ENCODE measurements at regions not wholly inside any gene's neighbourhood (a gene's known extent, or its start where the extent isn't known, plus 50 kb on each side); places are given as distances from the start of the nearest gene placed in this dataset.

DNA sequence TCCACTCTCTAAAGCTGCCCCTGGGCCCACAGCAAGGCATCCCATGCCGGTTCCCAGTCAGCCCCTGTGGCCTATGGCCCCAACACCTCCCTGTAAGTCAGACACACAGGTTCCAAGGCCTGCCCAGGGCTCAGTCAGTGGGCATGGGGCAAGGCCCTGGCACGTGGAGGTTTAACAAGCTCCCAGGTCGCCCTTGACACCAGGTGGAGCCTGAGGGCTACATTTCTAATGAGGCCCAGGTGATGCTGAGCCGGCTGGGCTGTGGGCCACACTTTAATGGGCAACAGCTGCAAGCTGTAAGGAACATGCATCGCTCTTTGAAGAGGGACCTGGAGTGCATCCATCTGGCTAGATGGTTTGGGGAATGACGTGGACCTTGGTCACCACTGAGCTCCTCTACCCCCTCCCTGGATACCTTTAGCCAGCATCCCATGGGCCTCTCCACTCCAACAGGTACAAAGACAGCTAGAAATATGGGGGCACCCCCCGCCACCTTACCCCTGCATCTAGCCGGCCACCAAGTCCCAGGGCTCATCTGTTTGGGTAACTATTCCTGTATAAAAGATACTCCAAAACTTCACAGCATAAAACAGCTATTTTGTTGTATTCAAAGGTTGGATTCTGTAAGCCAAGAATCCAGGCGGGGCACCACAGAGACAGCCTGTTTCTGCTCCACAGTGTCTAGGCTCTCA is 122.5 kb downstream of the OAT start:
- peak; percentile 46 for DNase-seq (ENCODE audit: low spot score)
- no peak overlapping the region for H3K4me3 ChIP-seq
- H3K27ac ChIP-seq (ENCODE audit: low read depth) = no peak overlapping the region
- H4K20me1 ChIP-seq (replicated peaks; ENCODE audit: insufficient read depth) = no peaks in the 10 kb centered on the region
- H3K79me2 ChIP-seq (replicated peaks; ENCODE audit: insufficient read depth) = no peaks in the 10 kb centered on the region
- TF ChIP-seq CTCF (conservative IDR thresholded peaks at IDR 0.05; ENCODE audit: low read depth in 2 of 2) (peak; percentile 23 to 69; a peak in 3 of 4 replicates), CREB1 (CRISPR knock-in tag; IDR thresholded peaks at IDR 0.05; ENCODE audit: low read depth) (no peak)
- H3F3A ChIP-seq (replicated peaks; ENCODE audit: low read depth) = no peaks in the 10 kb centered on the region
- no peak overlapping the region for H3K4me2 ChIP-seq
- H3K36me3 ChIP-seq (ENCODE audit: insufficient read depth) = no peaks in the 10 kb centered on the region
- peaks cover 11% of the 10 kb centered on the region for H3K36me3 Mint-ChIP-seq (ENCODE audit: low read depth)
- H3K9me2 ChIP-seq (ENCODE audit: insufficient read depth) = no peaks in the 10 kb centered on the region
- no peak overlapping the region for H2AFZ ChIP-seq
- peaks cover 3% of the 10 kb centered on the region for H3K27me3 Mint-ChIP-seq (ENCODE audit: insufficient read depth, low read depth, poor library complexity)
- no peak overlapping the region for H3K4me3 Mint-ChIP-seq
- H3K27ac Mint-ChIP-seq = no peak overlapping the region
- no peaks in the 10 kb centered on the region for H3K4me1 Mint-ChIP-seq
- peaks cover 16% of the 10 kb centered on the region for H3K9me3 Mint-ChIP-seq
- H3K4me1 ChIP-seq (ENCODE audit: insufficient read depth) = no peaks in the 10 kb centered on the region
- no peaks in the 10 kb centered on the region for H3K27me3 ChIP-seq (ENCODE audit: insufficient read depth)
- peak; percentile 90 for ATAC-seq

DNA sequence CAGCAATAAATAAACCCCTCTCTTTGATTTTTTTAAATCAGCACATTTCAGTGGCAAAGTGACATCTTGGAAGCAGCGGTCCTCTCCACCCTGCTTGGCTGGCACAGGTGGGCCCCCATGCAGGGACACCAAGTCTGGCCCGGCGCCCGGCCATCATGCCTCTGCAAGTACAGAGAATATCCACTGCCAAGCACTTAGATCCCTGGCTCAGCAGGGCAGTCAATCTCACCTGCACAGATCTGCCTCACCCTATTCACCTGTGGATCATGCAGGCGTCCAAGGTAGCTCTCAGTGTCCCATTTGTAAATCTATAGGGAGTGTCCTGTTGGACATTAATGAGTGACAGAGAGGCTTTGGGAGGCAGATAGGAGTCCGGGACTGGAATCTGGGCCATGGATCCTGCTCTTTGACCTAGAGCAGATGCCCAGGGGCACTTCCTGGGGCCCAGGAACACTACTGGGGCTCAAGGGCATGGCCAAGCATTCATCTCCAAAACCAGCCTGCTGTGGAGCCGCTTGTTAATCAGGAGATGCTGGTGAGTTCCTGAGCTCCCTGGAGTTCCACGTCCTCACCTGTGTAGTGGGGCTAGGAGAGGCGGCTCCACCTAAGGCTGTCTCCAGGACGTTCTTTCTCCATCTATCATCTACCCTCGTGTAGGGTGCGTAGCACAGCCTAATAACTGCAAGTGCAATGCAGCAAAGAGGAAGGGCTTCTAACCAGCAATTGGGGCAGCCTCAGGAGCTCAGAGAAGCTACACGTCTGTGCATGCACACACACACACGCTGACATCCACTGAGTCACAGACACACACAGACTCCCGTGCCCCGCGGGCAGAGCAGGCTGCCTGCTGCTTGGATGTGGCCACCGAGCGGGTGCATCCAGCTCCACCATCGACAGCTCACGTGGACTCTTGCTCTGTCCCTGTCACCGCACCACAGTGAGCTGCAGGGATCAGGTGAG is 123.6 kb downstream of the OAT start:
- DNase-seq (ENCODE audit: low spot score) (no peak), ATAC-seq (no peak)
- Mint-ChIP-seq H3K27me3 (ENCODE audit: insufficient read depth, low read depth, poor library complexity) (peaks cover 3% of the 10 kb centered on the region), H3K27ac (no peak overlapping the region; the same call in 1 of the 2 replicates), H3K9me3 (peaks cover 4% of the 10 kb centered on the region; the same call in 2 of the 3 replicates), H3K4me1 (no peaks in the 10 kb centered on the region), H3K36me3 (ENCODE audit: low read depth) (peaks cover under 1% of the 10 kb centered on the region; the same call in 1 of the 3 replicates), H3K4me3 (no peak overlapping the region)
- H3K4me1 ChIP-seq (ENCODE audit: insufficient read depth) = no peaks in the 10 kb centered on the region
- no peaks in the 10 kb centered on the region for H3K36me3 ChIP-seq (ENCODE audit: insufficient read depth)
- no peak overlapping the region for H2AFZ ChIP-seq
- no peaks in the 10 kb centered on the region for H3K79me2 ChIP-seq (replicated peaks; ENCODE audit: insufficient read depth)
- H3F3A ChIP-seq (replicated peaks; ENCODE audit: low read depth) = no peaks in the 10 kb centered on the region
- no peaks in the 10 kb centered on the region for H3K27me3 ChIP-seq (ENCODE audit: insufficient read depth)
- H3K27ac ChIP-seq (ENCODE audit: low read depth) = no peak overlapping the region
- no peaks in the 10 kb centered on the region for H3K9me2 ChIP-seq (ENCODE audit: insufficient read depth)
- H3K4me2 ChIP-seq = no peak overlapping the region
- no peak overlapping the region for H3K4me3 ChIP-seq
- no peaks in the 10 kb centered on the region for H4K20me1 ChIP-seq (replicated peaks; ENCODE audit: insufficient read depth)
- TF ChIP-seq, protein P1, sequence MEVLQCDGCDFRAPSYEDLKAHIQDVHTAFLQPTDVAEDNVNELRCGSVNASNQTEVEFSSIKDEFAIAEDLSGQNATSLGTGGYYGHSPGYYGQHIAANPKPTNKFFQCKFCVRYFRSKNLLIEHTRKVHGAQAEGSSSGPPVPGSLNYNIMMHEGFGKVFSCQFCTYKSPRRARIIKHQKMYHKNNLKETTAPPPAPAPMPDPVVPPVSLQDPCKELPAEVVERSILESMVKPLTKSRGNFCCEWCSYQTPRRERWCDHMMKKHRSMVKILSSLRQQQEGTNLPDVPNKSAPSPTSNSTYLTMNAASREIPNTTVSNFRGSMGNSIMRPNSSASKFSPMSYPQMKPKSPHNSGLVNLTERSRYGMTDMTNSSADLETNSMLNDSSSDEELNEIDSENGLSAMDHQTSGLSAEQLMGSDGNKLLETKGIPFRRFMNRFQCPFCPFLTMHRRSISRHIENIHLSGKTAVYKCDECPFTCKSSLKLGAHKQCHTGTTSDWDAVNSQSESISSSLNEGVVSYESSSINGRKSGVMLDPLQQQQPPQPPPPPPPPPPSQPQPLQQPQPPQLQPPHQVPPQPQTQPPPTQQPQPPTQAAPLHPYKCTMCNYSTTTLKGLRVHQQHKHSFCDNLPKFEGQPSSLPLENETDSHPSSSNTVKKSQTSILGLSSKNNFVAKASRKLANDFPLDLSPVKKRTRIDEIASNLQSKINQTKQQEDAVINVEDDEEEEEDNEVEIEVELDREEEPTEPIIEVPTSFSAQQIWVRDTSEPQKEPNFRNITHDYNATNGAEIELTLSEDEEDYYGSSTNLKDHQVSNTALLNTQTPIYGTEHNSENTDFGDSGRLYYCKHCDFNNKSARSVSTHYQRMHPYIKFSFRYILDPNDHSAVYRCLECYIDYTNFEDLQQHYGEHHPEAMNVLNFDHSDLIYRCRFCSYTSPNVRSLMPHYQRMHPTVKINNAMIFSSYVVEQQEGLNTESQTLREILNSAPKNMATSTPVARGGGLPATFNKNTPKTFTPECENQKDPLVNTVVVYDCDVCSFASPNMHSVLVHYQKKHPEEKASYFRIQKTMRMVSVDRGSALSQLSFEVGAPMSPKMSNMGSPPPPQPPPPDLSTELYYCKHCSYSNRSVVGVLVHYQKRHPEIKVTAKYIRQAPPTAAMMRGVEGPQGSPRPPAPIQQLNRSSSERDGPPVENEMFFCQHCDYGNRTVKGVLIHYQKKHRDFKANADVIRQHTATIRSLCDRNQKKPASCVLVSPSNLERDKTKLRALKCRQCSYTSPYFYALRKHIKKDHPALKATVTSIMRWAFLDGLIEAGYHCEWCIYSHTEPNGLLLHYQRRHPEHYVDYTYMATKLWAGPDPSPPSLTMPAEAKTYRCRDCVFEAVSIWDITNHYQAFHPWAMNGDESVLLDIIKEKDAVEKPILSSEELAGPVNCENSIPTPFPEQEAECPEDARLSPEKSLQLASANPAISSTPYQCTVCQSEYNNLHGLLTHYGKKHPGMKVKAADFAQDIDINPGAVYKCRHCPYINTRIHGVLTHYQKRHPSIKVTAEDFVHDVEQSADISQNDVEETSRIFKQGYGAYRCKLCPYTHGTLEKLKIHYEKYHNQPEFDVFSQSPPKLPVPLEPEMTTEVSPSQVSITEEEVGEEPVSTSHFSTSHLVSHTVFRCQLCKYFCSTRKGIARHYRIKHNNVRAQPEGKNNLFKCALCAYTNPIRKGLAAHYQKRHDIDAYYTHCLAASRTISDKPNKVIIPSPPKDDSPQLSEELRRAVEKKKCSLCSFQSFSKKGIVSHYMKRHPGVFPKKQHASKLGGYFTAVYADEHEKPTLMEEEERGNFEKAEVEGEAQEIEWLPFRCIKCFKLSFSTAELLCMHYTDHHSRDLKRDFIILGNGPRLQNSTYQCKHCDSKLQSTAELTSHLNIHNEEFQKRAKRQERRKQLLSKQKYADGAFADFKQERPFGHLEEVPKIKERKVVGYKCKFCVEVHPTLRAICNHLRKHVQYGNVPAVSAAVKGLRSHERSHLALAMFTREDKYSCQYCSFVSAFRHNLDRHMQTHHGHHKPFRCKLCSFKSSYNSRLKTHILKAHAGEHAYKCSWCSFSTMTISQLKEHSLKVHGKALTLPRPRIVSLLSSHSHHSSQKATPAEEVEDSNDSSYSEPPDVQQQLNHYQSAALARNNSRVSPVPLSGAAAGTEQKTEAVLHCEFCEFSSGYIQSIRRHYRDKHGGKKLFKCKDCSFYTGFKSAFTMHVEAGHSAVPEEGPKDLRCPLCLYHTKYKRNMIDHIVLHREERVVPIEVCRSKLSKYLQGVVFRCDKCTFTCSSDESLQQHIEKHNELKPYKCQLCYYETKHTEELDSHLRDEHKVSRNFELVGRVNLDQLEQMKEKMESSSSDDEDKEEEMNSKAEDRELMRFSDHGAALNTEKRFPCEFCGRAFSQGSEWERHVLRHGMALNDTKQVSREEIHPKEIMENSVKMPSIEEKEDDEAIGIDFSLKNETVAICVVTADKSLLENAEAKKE (CRISPR knock-in tag; IDR thresholded peaks at IDR 0.05) = no peak
- no peak for TF ChIP-seq REST (IDR thresholded peaks at IDR 0.05; ENCODE audit: unreplicated experiment)
- TF ChIP-seq EZH2phosphoT487 (IDR thresholded peaks at IDR 0.05; ENCODE audit: unreplicated experiment) = no peak
